ENCODE measurements at regions not wholly inside any gene's neighbourhood (a gene's known extent, or its start where the extent isn't known, plus 50 kb on each side); places are given as distances from the start of the nearest gene placed in this dataset.

GRCh38 chr11:123299721-123300120 is 104.7 kb upstream of the CLMP start:
- Mint-ChIP-seq H3K4me1 (ENCODE audit: unreplicated experiment) (peaks cover 14% of the 10 kb centered on the region), H3K9me3 (ENCODE audit: unreplicated experiment) (no peaks in the 10 kb centered on the region), H3K4me3 (ENCODE audit: unreplicated experiment) (no peak overlapping the region), H3K27ac (ENCODE audit: unreplicated experiment) (no peak overlapping the region), H3K27me3 (ENCODE audit: unreplicated experiment) (peaks cover 30% of the 10 kb centered on the region), H3K36me3 (ENCODE audit: unreplicated experiment) (no peaks in the 10 kb centered on the region)
- no peak for DNase-seq (ENCODE audit: extremely low spot score, unreplicated experiment)
- TF ChIP-seq, protein P1, sequence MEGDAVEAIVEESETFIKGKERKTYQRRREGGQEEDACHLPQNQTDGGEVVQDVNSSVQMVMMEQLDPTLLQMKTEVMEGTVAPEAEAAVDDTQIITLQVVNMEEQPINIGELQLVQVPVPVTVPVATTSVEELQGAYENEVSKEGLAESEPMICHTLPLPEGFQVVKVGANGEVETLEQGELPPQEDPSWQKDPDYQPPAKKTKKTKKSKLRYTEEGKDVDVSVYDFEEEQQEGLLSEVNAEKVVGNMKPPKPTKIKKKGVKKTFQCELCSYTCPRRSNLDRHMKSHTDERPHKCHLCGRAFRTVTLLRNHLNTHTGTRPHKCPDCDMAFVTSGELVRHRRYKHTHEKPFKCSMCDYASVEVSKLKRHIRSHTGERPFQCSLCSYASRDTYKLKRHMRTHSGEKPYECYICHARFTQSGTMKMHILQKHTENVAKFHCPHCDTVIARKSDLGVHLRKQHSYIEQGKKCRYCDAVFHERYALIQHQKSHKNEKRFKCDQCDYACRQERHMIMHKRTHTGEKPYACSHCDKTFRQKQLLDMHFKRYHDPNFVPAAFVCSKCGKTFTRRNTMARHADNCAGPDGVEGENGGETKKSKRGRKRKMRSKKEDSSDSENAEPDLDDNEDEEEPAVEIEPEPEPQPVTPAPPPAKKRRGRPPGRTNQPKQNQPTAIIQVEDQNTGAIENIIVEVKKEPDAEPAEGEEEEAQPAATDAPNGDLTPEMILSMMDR (IDR thresholded peaks at IDR 0.05): no peak

DNA sequence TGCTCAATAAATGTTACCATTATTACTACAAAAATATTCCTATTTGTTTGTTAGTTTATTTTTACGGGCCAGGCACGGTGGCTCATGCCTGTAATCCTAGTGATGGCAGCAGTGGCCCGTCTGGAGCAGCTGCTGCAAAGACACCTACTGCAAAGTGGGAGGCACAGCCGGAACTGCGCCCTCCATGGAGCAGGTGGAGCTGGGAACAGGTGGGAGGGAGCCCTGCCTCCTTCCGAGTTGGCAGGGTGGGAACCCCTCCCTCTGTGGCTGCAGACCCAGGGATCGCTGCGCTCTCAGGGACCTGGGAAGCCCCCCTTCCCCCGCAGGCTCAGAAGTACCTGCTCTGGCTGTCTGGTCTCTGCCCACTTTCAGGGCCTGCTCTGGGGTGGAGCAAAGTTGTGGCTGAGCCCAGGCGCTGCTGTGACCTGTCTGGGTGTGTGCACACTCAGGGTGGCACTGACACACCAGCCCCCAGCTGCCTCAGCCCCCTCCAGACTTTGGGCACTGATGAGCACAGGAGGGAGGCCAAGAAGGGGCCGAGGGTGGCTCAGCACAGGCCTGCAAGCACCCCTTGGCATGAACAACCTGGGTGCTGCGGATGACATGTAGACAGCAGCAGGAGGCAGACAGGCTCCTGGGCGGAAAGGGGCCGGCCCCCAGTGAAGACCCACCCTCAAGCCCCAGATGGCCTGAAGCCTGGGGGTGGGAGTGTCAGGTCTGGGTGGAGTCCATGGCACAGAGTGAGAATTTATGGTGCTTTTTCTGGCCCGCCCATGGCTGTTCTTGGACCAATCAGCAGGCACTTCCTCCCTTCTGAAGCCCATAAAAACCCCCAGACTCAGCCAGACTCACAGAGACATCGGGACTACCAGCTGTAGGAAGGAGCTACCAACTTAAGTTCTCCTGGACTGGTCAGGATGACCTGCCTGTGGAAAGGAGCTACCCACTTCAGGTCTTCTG is 103.7 kb upstream of the CLMP start:
- no peaks in the 10 kb centered on the region for H3K36me3 Mint-ChIP-seq (ENCODE audit: unreplicated experiment)
- H3K27me3 Mint-ChIP-seq (ENCODE audit: unreplicated experiment): peaks cover 23% of the 10 kb centered on the region
- no peak overlapping the region for H3K4me3 Mint-ChIP-seq (ENCODE audit: unreplicated experiment)
- TF ChIP-seq, protein P1 (IDR thresholded peaks at IDR 0.05): no peak
- peaks cover 14% of the 10 kb centered on the region for H3K4me1 Mint-ChIP-seq (ENCODE audit: unreplicated experiment)
- DNase-seq (ENCODE audit: extremely low spot score, unreplicated experiment): no peak
- H3K9me3 Mint-ChIP-seq (ENCODE audit: unreplicated experiment): no peaks in the 10 kb centered on the region
- no peak overlapping the region for H3K27ac Mint-ChIP-seq (ENCODE audit: unreplicated experiment)

- Mint-ChIP-seq H3K27ac (ENCODE audit: unreplicated experiment) (no peak overlapping the region), H3K4me3 (ENCODE audit: unreplicated experiment) (no peak overlapping the region), H3K9me3 (ENCODE audit: unreplicated experiment) (no peaks in the 10 kb centered on the region), H3K4me1 (ENCODE audit: unreplicated experiment) (no peaks in the 10 kb centered on the region), H3K27me3 (ENCODE audit: unreplicated experiment) (peaks cover 25% of the 10 kb centered on the region), H3K36me3 (ENCODE audit: unreplicated experiment) (no peaks in the 10 kb centered on the region)
- TF ChIP-seq, protein P1 (IDR thresholded peaks at IDR 0.05): no peak
- no peak for DNase-seq (ENCODE audit: extremely low spot score, unreplicated experiment)
These were observed 97.6 kb upstream of the CLMP start for GRCh38 chr11:123292647-123293046.

DNA sequence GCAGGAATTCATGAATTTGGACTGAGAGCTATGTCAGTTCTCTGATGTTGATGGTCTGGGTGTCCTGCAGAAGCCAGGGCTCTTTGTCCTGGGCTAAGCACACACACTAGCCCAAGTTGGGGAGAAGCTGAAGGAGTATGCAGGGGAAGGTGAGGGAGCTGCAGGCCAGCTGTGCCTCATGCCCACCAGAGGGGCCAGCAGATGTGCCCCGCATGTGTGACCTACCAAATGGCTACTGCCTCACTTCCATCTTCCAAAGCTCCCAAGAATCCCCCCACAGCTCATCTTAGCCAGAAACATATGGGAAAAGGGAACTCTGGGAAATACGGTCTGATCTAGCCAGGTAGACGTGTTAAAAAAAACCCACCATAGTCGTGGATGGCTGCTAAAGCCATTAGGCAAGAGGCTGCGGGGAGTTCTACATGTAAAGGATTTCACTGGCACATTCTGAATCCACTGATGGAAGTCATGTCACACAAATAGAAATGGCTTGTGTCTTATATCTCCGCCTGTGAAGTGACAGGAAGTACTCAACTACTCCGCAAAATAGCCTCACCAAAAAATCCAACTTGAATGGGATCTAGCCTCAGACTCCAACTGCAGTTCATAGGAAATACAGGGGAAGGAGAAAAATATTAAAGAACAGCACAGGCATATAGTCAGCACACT is 96.3 kb upstream of the CLMP start:
- H3K36me3 Mint-ChIP-seq (ENCODE audit: unreplicated experiment): no peaks in the 10 kb centered on the region
- no peaks in the 10 kb centered on the region for H3K4me1 Mint-ChIP-seq (ENCODE audit: unreplicated experiment)
- TF ChIP-seq, protein P1 (IDR thresholded peaks at IDR 0.05): no peak
- H3K9me3 Mint-ChIP-seq (ENCODE audit: unreplicated experiment): no peaks in the 10 kb centered on the region
- H3K4me3 Mint-ChIP-seq (ENCODE audit: unreplicated experiment): no peak overlapping the region
- H3K27me3 Mint-ChIP-seq (ENCODE audit: unreplicated experiment): peaks cover 20% of the 10 kb centered on the region
- DNase-seq (ENCODE audit: extremely low spot score, unreplicated experiment): no peak
- no peak overlapping the region for H3K27ac Mint-ChIP-seq (ENCODE audit: unreplicated experiment)

GRCh38 chr11:123286761-123287160 is 91.7 kb upstream of the CLMP start:
- Mint-ChIP-seq H3K4me1 (ENCODE audit: unreplicated experiment) (no peaks in the 10 kb centered on the region), H3K9me3 (ENCODE audit: unreplicated experiment) (no peaks in the 10 kb centered on the region), H3K27me3 (ENCODE audit: unreplicated experiment) (peaks cover 53% of the 10 kb centered on the region), H3K27ac (ENCODE audit: unreplicated experiment) (no peak overlapping the region), H3K4me3 (ENCODE audit: unreplicated experiment) (no peak overlapping the region), H3K36me3 (ENCODE audit: unreplicated experiment) (no peaks in the 10 kb centered on the region)
- no peak for DNase-seq (ENCODE audit: extremely low spot score, unreplicated experiment)
- TF ChIP-seq, protein P1 (IDR thresholded peaks at IDR 0.05): no peak

Data from osteocyte (in vitro differentiated cells).